GM23338 (cell line): ENCODE measurements at regions not wholly inside any gene's neighbourhood (a gene's known extent, or its start where the extent isn't known, plus 50 kb on each side); places are given as distances from the start of the nearest gene placed in this dataset.

ENCODE experiments used
- ATAC-seq: fragments of 200-7000 bp; cut with Tn5 transposase; 3 replicates; pipeline ENCODE4 v1.9.1; 2020
- DNase-seq: peaks from one replicate; pipeline ENCODE4 v3.0.0-alpha.2; 2015; ENCODE audit warnings: low spot score
- H2AFZ ChIP-seq: fragments of 200-600 bp; sonication (generic); 2 replicates; pipeline ENCODE4 v1.8.0; 2016; ENCODE audit warnings: antibody characterized with exemption, mild to moderate bottlenecking, moderate library complexity
- H3F3A ChIP-seq: fragments of 200-600 bp; sonication (generic); replicated peaks from 2 replicates; pipeline ENCODE4 v1.8.0; 2017; ENCODE audit warnings: antibody characterized with exemption, mixed run types, low read depth
- H3K27ac ChIP-seq: fragments of 200-600 bp; sonication (generic); 2 replicates; pipeline ENCODE4 v1.6.1; 2016; ENCODE audit warnings: low read depth
- H3K27me3 ChIP-seq: fragments of 200-600 bp; sonication (generic); 2 replicates; pipeline ENCODE4 v1.8.0; 2016; ENCODE audit warnings: mild to moderate bottlenecking, mixed run types, moderate library complexity; ENCODE audit not compliant: insufficient read depth
- H3K36me3 ChIP-seq: fragments of 200-600 bp; sonication (generic); 2 replicates; pipeline ENCODE4 v1.8.0; 2016; ENCODE audit warnings: mild to moderate bottlenecking; ENCODE audit not compliant: insufficient read depth
- H3K4me1 ChIP-seq: fragments of 200-600 bp; sonication (generic); 2 replicates; pipeline ENCODE4 v1.8.0; 2016; ENCODE audit warnings: mild to moderate bottlenecking, moderate library complexity; ENCODE audit not compliant: insufficient read depth
- H3K4me2 ChIP-seq: fragments of 200-600 bp; sonication (generic); 2 replicates; pipeline ENCODE4 v1.7.1; 2017; ENCODE audit warnings: mixed run types
- H3K4me3 ChIP-seq: fragments of 200-600 bp; sonication (generic); 2 replicates; pipeline ENCODE4 v1.6.1; 2016; ENCODE audit warnings: mixed run types
- H3K79me2 ChIP-seq: fragments of 200-600 bp; sonication (generic); replicated peaks from 2 replicates; pipeline ENCODE4 v1.8.0; 2017; ENCODE audit warnings: mild to moderate bottlenecking; ENCODE audit not compliant: insufficient read depth
- H3K9me2 ChIP-seq: fragments of 200-600 bp; sonication (generic); 2 replicates; pipeline ENCODE4 v1.8.0; 2017; ENCODE audit not compliant: insufficient read depth
- H4K20me1 ChIP-seq: fragments of 200-600 bp; sonication (generic); replicated peaks from 2 replicates; pipeline ENCODE4 v1.8.0; 2017; ENCODE audit warnings: mild to moderate bottlenecking; ENCODE audit not compliant: insufficient read depth
- H3K27ac Mint-ChIP-seq: 2 replicates; pipeline ENCODE4 v1.8.0; 2020; ENCODE audit warnings: inconsistent platforms, mild to moderate bottlenecking, moderate library complexity, mixed read lengths
- H3K27me3 Mint-ChIP-seq: 3 replicates; pipeline ENCODE4 v1.8.0; 2022; ENCODE audit warnings: low read depth, mild to moderate bottlenecking, moderate library complexity, mixed read lengths, inconsistent platforms; ENCODE audit not compliant: insufficient read depth, poor library complexity
- H3K36me3 Mint-ChIP-seq: 3 replicates; pipeline ENCODE4 v1.8.0; 2021; ENCODE audit warnings: low read depth, mild to moderate bottlenecking, inconsistent platforms, moderate library complexity, mixed read lengths
- H3K4me1 Mint-ChIP-seq: 3 replicates; pipeline ENCODE4 v1.8.0; 2020; ENCODE audit warnings: mild to moderate bottlenecking, inconsistent platforms, mixed read lengths
- H3K4me3 Mint-ChIP-seq: 3 replicates; pipeline ENCODE4 v1.8.0; 2021; ENCODE audit warnings: moderate library complexity, mild to moderate bottlenecking, inconsistent platforms, mixed read lengths
- H3K9me3 Mint-ChIP-seq: 3 replicates; pipeline ENCODE4 v1.8.0; 2020; ENCODE audit warnings: moderate library complexity, mild to moderate bottlenecking, inconsistent platforms, mixed read lengths
- EZH2 ChIP-seq: fragments of 200-600 bp; sonication (generic); IDR thresholded peaks from one replicate; pipeline ENCODE4 v1.8.0; 2017; ENCODE audit warnings: antibody characterized with exemption, mild to moderate bottlenecking, low read depth; ENCODE audit not compliant: unreplicated experiment
- EZH2phosphoT487 ChIP-seq: fragments of 200-600 bp; sonication (generic); IDR thresholded peaks from one replicate; pipeline ENCODE4 v1.8.1; 2018; ENCODE audit warnings: antibody characterized with exemption; ENCODE audit not compliant: unreplicated experiment
- NANOG ChIP-seq: IDR thresholded peaks from 2 replicates; pipeline ENCODE4 v1.6.1; 2016; ENCODE audit warnings: antibody characterized with exemption, borderline replicate concordance
- ZNF114 ChIP-seq: fragments of 250-450 bp; sonication (Bioruptor Pico); IDR thresholded peaks from 2 replicates; pipeline ENCODE4 v1.5.0; 2020; ENCODE audit warnings: mild to moderate bottlenecking, moderate library complexity
- ZNF331 ChIP-seq: fragments of 250-450 bp; sonication (Bioruptor Pico); IDR thresholded peaks from 2 replicates; pipeline ENCODE4 v1.5.0; 2020; ENCODE audit warnings: low read depth, mild to moderate bottlenecking, moderate library complexity
- TF ChIP-seq, protein P1 (sequence below): IDR thresholded peaks from one replicate; pipeline ENCODE4 v1.6.1; 2018; ENCODE audit warnings: antibody characterized with exemption; ENCODE audit not compliant: unreplicated experiment
- TF ChIP-seq, protein P2 (sequence below): IDR thresholded peaks from 2 replicates; pipeline ENCODE4 v1.6.1; 2016; ENCODE audit warnings: antibody characterized with exemption

DNA sequence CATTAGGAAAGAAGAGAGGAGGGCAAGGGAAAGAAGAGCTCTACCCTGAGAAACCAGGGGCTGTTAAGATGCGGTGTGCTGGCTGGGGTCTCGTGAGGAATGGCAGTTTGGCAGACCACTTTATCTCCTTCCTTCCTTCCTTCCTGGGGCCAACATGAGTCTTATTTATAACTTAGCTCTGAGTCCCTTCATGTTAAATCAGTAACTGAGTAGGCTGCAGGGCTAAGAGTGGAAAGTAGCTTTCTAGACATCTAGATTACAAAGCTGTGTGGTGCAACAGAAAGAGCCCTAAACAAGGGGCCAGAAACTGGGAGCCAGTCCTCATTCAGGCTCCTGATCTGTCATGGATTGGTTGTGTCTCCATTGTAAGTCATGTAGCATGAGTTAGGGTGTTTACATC is 135.4 kb upstream of the DUSP10 start (continued):
- TF ChIP-seq, protein P1, sequence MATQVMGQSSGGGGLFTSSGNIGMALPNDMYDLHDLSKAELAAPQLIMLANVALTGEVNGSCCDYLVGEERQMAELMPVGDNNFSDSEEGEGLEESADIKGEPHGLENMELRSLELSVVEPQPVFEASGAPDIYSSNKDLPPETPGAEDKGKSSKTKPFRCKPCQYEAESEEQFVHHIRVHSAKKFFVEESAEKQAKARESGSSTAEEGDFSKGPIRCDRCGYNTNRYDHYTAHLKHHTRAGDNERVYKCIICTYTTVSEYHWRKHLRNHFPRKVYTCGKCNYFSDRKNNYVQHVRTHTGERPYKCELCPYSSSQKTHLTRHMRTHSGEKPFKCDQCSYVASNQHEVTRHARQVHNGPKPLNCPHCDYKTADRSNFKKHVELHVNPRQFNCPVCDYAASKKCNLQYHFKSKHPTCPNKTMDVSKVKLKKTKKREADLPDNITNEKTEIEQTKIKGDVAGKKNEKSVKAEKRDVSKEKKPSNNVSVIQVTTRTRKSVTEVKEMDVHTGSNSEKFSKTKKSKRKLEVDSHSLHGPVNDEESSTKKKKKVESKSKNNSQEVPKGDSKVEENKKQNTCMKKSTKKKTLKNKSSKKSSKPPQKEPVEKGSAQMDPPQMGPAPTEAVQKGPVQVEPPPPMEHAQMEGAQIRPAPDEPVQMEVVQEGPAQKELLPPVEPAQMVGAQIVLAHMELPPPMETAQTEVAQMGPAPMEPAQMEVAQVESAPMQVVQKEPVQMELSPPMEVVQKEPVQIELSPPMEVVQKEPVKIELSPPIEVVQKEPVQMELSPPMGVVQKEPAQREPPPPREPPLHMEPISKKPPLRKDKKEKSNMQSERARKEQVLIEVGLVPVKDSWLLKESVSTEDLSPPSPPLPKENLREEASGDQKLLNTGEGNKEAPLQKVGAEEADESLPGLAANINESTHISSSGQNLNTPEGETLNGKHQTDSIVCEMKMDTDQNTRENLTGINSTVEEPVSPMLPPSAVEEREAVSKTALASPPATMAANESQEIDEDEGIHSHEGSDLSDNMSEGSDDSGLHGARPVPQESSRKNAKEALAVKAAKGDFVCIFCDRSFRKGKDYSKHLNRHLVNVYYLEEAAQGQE: no peak

DNA sequence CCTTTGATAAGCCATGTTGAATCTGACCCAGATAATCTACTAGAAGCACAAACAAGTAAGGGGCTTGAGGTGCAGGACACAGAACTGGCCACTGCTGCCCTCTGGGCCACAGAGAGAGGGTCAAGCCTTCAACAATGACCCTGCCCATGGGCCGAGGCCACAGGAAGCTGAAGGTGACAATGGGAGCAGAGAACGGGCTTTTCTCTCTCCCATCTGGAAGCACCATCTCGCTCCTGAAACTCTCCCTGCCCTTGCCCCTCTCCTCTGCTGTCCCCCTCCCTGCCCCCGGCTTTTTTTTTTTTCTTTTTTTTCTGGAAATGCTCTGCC is 133.1 kb upstream of the DUSP10 start:
- no peak overlapping the region for H3K27ac Mint-ChIP-seq
- Histone ChIP-seq H3F3A (no peaks in the 10 kb centered on the region), H3K27ac (no peak overlapping the region), H3K9me2 (peaks cover 3% of the 10 kb centered on the region; the same call in 1 of the 2 replicates), H2AFZ (peak overlapping the region; percentile 91), H3K4me3 (no peak overlapping the region), H3K36me3 (0 out of 2 replicates have a peak, but pooled peaks cover 3% of the 10 kb centered on the region), H4K20me1 (no peaks in the 10 kb centered on the region), H3K27me3 (no peaks in the 10 kb centered on the region), H3K4me1 (no peaks in the 10 kb centered on the region), H3K79me2 (no peaks in the 10 kb centered on the region), H3K4me2 (no peak overlapping the region)
- ATAC-seq (no peak), DNase-seq (no peak)
- H3K4me1 Mint-ChIP-seq: peaks cover 3% of the 10 kb centered on the region; the same call in 2 of the 3 replicates
- no peaks in the 10 kb centered on the region; the same call in 2 of the 3 replicates for H3K9me3 Mint-ChIP-seq
- H3K4me3 Mint-ChIP-seq: no peak overlapping the region
- no peaks in the 10 kb centered on the region for H3K27me3 Mint-ChIP-seq
- H3K36me3 Mint-ChIP-seq: no peaks in the 10 kb centered on the region
- TF ChIP-seq, protein P2, sequence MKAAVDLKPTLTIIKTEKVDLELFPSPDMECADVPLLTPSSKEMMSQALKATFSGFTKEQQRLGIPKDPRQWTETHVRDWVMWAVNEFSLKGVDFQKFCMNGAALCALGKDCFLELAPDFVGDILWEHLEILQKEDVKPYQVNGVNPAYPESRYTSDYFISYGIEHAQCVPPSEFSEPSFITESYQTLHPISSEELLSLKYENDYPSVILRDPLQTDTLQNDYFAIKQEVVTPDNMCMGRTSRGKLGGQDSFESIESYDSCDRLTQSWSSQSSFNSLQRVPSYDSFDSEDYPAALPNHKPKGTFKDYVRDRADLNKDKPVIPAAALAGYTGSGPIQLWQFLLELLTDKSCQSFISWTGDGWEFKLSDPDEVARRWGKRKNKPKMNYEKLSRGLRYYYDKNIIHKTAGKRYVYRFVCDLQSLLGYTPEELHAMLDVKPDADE: no peak
- no peak for TF ChIP-seq NANOG
- no peak for TF ChIP-seq ZNF331 (CRISPR knock-in tag)
- TF ChIP-seq, protein P1: no peak
- no peak for TF ChIP-seq EZH2
- no peak for TF ChIP-seq ZNF114 (CRISPR knock-in tag)
- no peak for TF ChIP-seq EZH2phosphoT487
